A673 (cell line): ENCODE measurements at regions not wholly inside any gene's neighbourhood (a gene's known extent, or its start where the extent isn't known, plus 50 kb on each side); places are given as distances from the start of the nearest gene placed in this dataset.
A peak's percentile ranks its signal among the peaks of the same experiment; 100 is the strongest.

ENCODE experiments used
- BruUV-seq: library from RNA; stranded (reverse); fragments of 400-500 nt; replicated peaks from 2 replicates; lab custom pipeline; 2021; lab: Mats Ljungman, UMichigan
- CTCF ChIA-PET: fragments of 300-600 bp; sonication (Branson Sonifier 250); formaldehyde crosslinking; loops from one replicate; lab custom pipeline; 2022; ENCODE audit warnings: antibody characterized with exemption; lab: Charles Lee
- POLR2A ChIA-PET: fragments of 300-600 bp; sonication (Branson Sonifier 250); formaldehyde crosslinking; loops from one replicate; lab custom pipeline; 2022; ENCODE audit warnings: antibody characterized with exemption; ENCODE audit not compliant: low non-redundant PET; lab: Charles Lee
- DNase-seq: peaks from one replicate; pipeline ENCODE4 v3.0.0-alpha.2; 2015; ENCODE audit warnings: low spot score
- H3K27ac ChIP-seq: fragments of 200-600 bp; sonication (generic); 2 replicates; pipeline ENCODE4 v1.5.1; 2016; ENCODE audit warnings: mixed run types, low read depth, mild to moderate bottlenecking, mixed read lengths, antibody characterized with exemption, low read length; ENCODE audit not compliant: poor library complexity, severe bottlenecking
- H3K27me3 ChIP-seq: fragments of 200-600 bp; sonication (generic); replicated peaks from 2 replicates; pipeline ENCODE4 v1.6.1; 2017; ENCODE audit warnings: mixed run types, low read depth, mild to moderate bottlenecking, mixed read lengths, antibody characterized with exemption, low read length; ENCODE audit not compliant: insufficient read depth, poor library complexity
- H3K36me3 ChIP-seq: fragments of 200-600 bp; sonication (generic); 2 replicates; pipeline ENCODE4 v1.6.1; 2016; ENCODE audit warnings: mixed run types, mild to moderate bottlenecking, mixed read lengths, antibody characterized with exemption, low read length; ENCODE audit not compliant: insufficient read depth, poor library complexity, severe bottlenecking
- H3K4me1 ChIP-seq: fragments of 200-600 bp; sonication (generic); 2 replicates; pipeline ENCODE4 v1.6.1; 2017; ENCODE audit warnings: mixed run types, mild to moderate bottlenecking, mixed read lengths, antibody characterized with exemption, low read length; ENCODE audit not compliant: insufficient read depth, poor library complexity, severe bottlenecking
- H3K4me3 ChIP-seq: fragments of 200-600 bp; sonication (generic); 2 replicates; pipeline ENCODE4 v1.5.1; 2016; ENCODE audit warnings: low read depth, mixed run types, mild to moderate bottlenecking, mixed read lengths, low read length; ENCODE audit not compliant: poor library complexity, severe bottlenecking
- H3K9me3 ChIP-seq: fragments of 200-600 bp; sonication (generic); 2 replicates; pipeline ENCODE4 v1.6.1; 2016; ENCODE audit warnings: mixed run types, low read depth, mild to moderate bottlenecking, mixed read lengths, antibody characterized with exemption, low read length; ENCODE audit not compliant: poor library complexity, severe bottlenecking
- CTCF ChIP-seq: fragments of 300-800, 200-600 bp; sonication (generic); conservative IDR thresholded peaks from 2 replicates; pipeline ENCODE4 v1.5.1; 2017; ENCODE audit warnings: low read depth, mild to moderate bottlenecking, antibody characterized with exemption, low read length, moderate library complexity, mixed read lengths
- EZH2 ChIP-seq: fragments of 200-600 bp; sonication (generic); IDR thresholded peaks from 2 replicates; pipeline ENCODE4 v1.6.1; 2017; ENCODE audit warnings: borderline replicate concordance, low read depth, mild to moderate bottlenecking, mixed read lengths, antibody characterized with exemption, low read length; ENCODE audit not compliant: poor library complexity, severe bottlenecking
- intact Hi-C: fragments of 100-400 bp; cut with micrococcal nuclease; formaldehyde crosslinking; loops from one replicate; pipeline ENCODE4 v1.10.0; 2022; ENCODE audit not compliant: unreplicated experiment

GRCh38 chr9:108516391-108516790 is 339.4 kb downstream of the ACTL7B start:
- DNase-seq: no peak
- CTCF ChIA-PET: no interaction called here
- intact Hi-C loops: no loop called here
- H3K27ac ChIP-seq: no peak overlapping the region
- H3K36me3 ChIP-seq: no peaks in the 10 kb centered on the region
- TF ChIP-seq CTCF: no peak
- TF ChIP-seq EZH2: no peak
- H3K4me1 ChIP-seq: no peaks in the 10 kb centered on the region
- POLR2A ChIA-PET: no interaction called here
- H3K27me3 ChIP-seq: no peaks in the 10 kb centered on the region
- H3K4me3 ChIP-seq: no peak overlapping the region
- H3K9me3 ChIP-seq: no peaks in the 10 kb centered on the region
- no TSS peak for BruUV-seq

DNA sequence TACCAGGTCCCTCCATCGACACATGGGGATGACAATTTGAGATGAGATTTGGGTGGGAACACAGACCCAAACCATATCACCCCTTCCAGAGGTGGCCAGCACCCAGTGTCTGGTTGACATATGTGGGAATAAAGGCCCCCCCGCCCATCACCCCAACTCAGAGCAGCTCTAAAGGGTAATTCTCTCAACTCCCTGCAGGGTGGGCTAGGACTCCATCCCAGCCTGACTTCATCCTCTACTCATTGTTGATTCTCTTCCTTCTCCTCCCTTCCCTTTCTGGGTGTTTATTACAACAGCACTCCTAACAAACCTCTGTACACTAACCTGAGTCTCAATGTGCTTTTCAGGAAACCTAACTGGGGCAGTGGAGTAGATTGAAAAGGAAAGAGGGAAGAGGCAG is 339.9 kb downstream of the ACTL7B start:
- intact Hi-C loops: no loop called here
- Histone ChIP-seq H3K4me1 (no peaks in the 10 kb centered on the region), H3K9me3 (no peaks in the 10 kb centered on the region), H3K36me3 (no peaks in the 10 kb centered on the region), H3K27ac (no peak overlapping the region), H3K27me3 (no peaks in the 10 kb centered on the region), H3K4me3 (no peak overlapping the region)
- POLR2A ChIA-PET: no interaction called here
- no peak for TF ChIP-seq CTCF
- TF ChIP-seq EZH2: no peak
- BruUV-seq: no TSS peak
- peak; percentile 13 for DNase-seq
- CTCF ChIA-PET: no interaction called here

GRCh38 chr9:108512426-108513173 is 343.2 kb downstream of the ACTL7B start:
- DNase-seq: no peak
- Histone ChIP-seq H3K36me3 (no peaks in the 10 kb centered on the region), H3K9me3 (no peaks in the 10 kb centered on the region), H3K4me3 (no peak overlapping the region), H3K27me3 (no peaks in the 10 kb centered on the region), H3K4me1 (no peaks in the 10 kb centered on the region), H3K27ac (no peak overlapping the region)
- CTCF ChIA-PET: no interaction called here
- intact Hi-C loops: no loop called here
- POLR2A ChIA-PET: no interaction called here
- BruUV-seq: no TSS peak
- TF ChIP-seq CTCF (no peak), EZH2 (no peak)
